ENCODE measurements at regions not wholly inside any gene's neighbourhood (a gene's known extent, or its start where the extent isn't known, plus 50 kb on each side); places are given as distances from the start of the nearest gene placed in this dataset.

- Mint-ChIP-seq H3K36me3 (no peaks in the 10 kb centered on the region), H3K4me3 (no peak overlapping the region), H3K27me3 (no peaks in the 10 kb centered on the region), H3K4me1 (peaks cover 0 to 2% (median 0%) of the 10 kb centered on the region in 3 donors), H3K27ac (no peak overlapping the region), H3K9me3 (no peaks in the 10 kb centered on the region)
- Histone ChIP-seq H3K27me3 (replicated peaks in 1 of 2; ENCODE audit: control insufficient read depth in 2 of 2, extremely low read depth in 1 of 2, insufficient read depth in 2 of 2, low read length in 1 of 2) (peaks cover 0 to 13% of the 10 kb centered on the region in 2 experiments), H3K4me3 (ENCODE audit: control insufficient read depth in 1 of 2, extremely low read depth in 1 of 2, low read length in 1 of 2) (no peak overlapping the region), H3K36me3 (ENCODE audit: control insufficient read depth in 2 of 2, extremely low read depth in 1 of 2, insufficient read depth in 1 of 2, low read length in 1 of 2) (no peaks in the 10 kb centered on the region), H3K4me1 (ENCODE audit: control insufficient read depth in 1 of 2, extremely low read depth in 1 of 2, insufficient read depth in 2 of 2, low read length in 2 of 2) (peaks cover 0 to 2% of the 10 kb centered on the region in 2 experiments), H3K27ac (ENCODE audit: low read length) (no peak overlapping the region), H3K9me3 (no peaks in the 10 kb centered on the region)
- POLR2A ChIA-PET = interaction anchor here in 1 of 2 donors (0.5 kb wide), 1 partner anchor 621 kb away, joined by 3 read pairs; no protein-coding TSS in a partner anchor
- ATAC-seq (replicated peaks in 1 of 4) (no peak), DNase-seq (no peak)
- CTCF ChIA-PET = interaction anchor here (0.6 to 0.9 kb wide), 4 partner anchors 20 to 752 kb away, joined by 3 to 6 read pairs (median 3); no protein-coding TSS in a partner anchor
- 85% methylated on average over 21 of the region's 26 CpGs for WGBS (ENCODE audit: insufficient coverage)
Observed at GRCh38 chr16:11401161-11402050, 56.1 kb downstream of the RMI2 start.

DNA sequence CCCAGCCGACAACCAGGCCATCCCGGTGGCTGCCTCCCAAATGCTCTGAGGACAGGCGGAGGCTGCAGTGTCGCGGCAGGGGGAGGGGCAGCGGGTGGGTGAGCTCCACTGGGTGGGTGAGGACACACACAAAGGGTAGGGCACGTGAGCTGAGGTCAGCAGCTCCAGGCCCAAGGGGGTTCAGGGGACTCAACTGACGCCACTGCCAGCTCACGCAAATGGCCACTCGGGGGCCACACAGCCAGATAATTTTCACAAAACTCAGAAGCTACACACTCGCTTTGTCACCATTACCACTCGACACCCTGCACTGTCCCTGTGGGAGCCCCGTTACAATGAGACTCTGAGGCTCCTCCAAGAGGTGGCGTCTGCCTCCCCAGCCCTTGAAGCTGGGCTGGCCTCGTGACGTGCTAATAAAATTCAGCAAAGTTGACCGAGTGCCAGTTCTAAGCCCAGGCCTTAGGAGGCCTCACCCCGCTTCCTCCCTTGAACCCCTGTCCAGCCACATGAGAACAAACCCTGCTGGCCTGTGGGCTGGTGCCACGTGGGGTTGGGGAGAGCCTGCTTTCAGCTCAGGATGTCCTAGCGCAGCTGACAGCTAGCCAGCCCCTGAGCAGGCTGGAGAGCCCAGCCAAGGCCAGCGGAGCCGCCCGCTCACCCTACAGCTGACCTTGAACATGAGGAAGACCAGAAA lies 56.9 kb downstream of the RMI2 start:
- WGBS (ENCODE audit: insufficient coverage) = 91% methylated on average over 22 of the region's 23 CpGs
- Mint-ChIP-seq H3K9me3 (no peaks in the 10 kb centered on the region), H3K4me1 (no peaks in the 10 kb centered on the region), H3K36me3 (no peaks in the 10 kb centered on the region), H3K27ac (no peak overlapping the region), H3K27me3 (no peaks in the 10 kb centered on the region), H3K4me3 (no peak overlapping the region)
- Histone ChIP-seq H3K4me3 (ENCODE audit: control insufficient read depth in 1 of 2, extremely low read depth in 1 of 2, low read length in 1 of 2) (no peak overlapping the region), H3K27ac (ENCODE audit: low read length) (no peak overlapping the region), H3K36me3 (ENCODE audit: control insufficient read depth in 2 of 2, extremely low read depth in 1 of 2, insufficient read depth in 1 of 2, low read length in 1 of 2) (no peaks in the 10 kb centered on the region), H3K4me1 (ENCODE audit: control insufficient read depth in 1 of 2, extremely low read depth in 1 of 2, insufficient read depth in 2 of 2, low read length in 2 of 2) (no peaks in the 10 kb centered on the region), H3K9me3 (no peaks in the 10 kb centered on the region), H3K27me3 (replicated peaks in 1 of 2; ENCODE audit: control insufficient read depth in 2 of 2, extremely low read depth in 1 of 2, insufficient read depth in 2 of 2, low read length in 1 of 2) (peaks cover 0 to 11% of the 10 kb centered on the region in 2 experiments)
- ATAC-seq (replicated peaks in 1 of 4) (no peak), DNase-seq (no peak)
- CTCF ChIA-PET = interaction anchor here in 1 of 2 donors (0.6 to 0.9 kb wide), 2 partner anchors 21 to 751 kb away, joined by 3 read pairs; no protein-coding TSS in a partner anchor
- POLR2A ChIA-PET = no interaction called here

DNA sequence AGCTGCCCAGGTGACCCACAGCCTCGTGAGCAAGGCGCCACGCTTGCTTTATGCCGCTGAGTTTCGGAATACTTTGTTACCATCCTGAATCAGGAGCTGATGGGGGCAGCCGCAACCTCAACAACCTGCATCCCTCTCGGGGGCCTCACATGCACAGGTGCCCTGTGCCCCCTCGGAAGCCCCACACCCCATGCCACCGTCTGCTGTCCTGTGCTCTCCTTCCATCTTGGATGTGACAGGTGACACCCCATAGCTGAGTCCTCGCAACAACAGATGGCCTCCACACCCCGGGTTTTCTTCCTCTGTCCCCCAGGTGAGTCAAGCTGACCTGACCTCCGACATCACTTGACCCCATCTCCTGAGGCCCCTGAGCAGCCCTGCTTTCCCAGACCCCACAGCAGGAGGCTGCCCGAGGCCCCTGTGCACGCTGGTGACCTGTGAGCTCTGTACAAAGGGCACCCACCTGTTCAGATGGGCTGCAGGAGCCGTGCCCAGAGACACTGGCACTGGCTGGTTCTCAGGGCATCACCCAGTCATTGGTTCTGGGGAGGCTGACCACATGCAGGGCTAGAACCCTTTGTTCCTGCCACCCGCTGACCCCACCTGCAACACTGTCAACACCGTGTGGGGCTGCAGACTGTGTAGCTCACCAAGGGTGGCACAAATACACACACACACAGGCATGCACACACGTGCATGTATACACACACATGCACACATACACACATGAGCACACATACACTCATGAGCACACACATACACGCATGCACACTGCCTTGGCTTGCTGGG lies 57.7 kb downstream of the RMI2 start:
- DNase-seq (no peak), ATAC-seq (replicated peaks in 1 of 4) (no peak)
- Histone ChIP-seq H3K4me1 (ENCODE audit: control insufficient read depth in 1 of 2, extremely low read depth in 1 of 2, insufficient read depth in 2 of 2, low read length in 2 of 2) (no peaks in the 10 kb centered on the region), H3K36me3 (ENCODE audit: control insufficient read depth in 2 of 2, extremely low read depth in 1 of 2, insufficient read depth in 1 of 2, low read length in 1 of 2) (no peaks in the 10 kb centered on the region), H3K27me3 (replicated peaks in 1 of 2; ENCODE audit: control insufficient read depth in 2 of 2, extremely low read depth in 1 of 2, insufficient read depth in 2 of 2, low read length in 1 of 2) (peaks cover 0 to 11% of the 10 kb centered on the region in 2 experiments), H3K4me3 (ENCODE audit: control insufficient read depth in 1 of 2, extremely low read depth in 1 of 2, low read length in 1 of 2) (no peak overlapping the region), H3K27ac (ENCODE audit: low read length) (no peak overlapping the region), H3K9me3 (no peaks in the 10 kb centered on the region)
- H3K4me1 Mint-ChIP-seq = peaks cover 0 to 3% (median 0%) of the 10 kb centered on the region in 3 donors
- H3K36me3 Mint-ChIP-seq = no peaks in the 10 kb centered on the region
- 81% methylated on average over 19 of the region's 19 CpGs for WGBS (ENCODE audit: insufficient coverage)
- H3K9me3 Mint-ChIP-seq = no peaks in the 10 kb centered on the region
- POLR2A ChIA-PET = interaction anchor here in 1 of 2 donors (0.6 kb wide), 1 partner anchor 377 kb away, joined by 4 read pairs; no protein-coding TSS in a partner anchor
- no peak overlapping the region for H3K27ac Mint-ChIP-seq
- H3K27me3 Mint-ChIP-seq = no peaks in the 10 kb centered on the region
- H3K4me3 Mint-ChIP-seq = no peak overlapping the region
- CTCF ChIA-PET = interaction anchor here in 1 of 2 donors (0.9 kb wide), 1 partner anchor 22 kb away, joined by 3 read pairs; no protein-coding TSS in a partner anchor

GRCh38 chr16:11403534-11403795 lies 58.2 kb downstream of the RMI2 start:
- DNase-seq (no peak), ATAC-seq (replicated peaks in 1 of 4) (no peak)
- ChIA-PET CTCF (no interaction called here), POLR2A (interaction anchor here in 1 of 2 donors (0.6 kb wide), 1 partner anchor 378 kb away, joined by 4 read pairs; no protein-coding TSS in a partner anchor)
- Mint-ChIP-seq H3K4me1 (peaks cover 0 to 3% (median 0%) of the 10 kb centered on the region in 3 donors), H3K27ac (no peak overlapping the region), H3K9me3 (no peaks in the 10 kb centered on the region), H3K4me3 (no peak overlapping the region), H3K27me3 (no peaks in the 10 kb centered on the region), H3K36me3 (no peaks in the 10 kb centered on the region)
- Histone ChIP-seq H3K36me3 (ENCODE audit: control insufficient read depth in 2 of 2, extremely low read depth in 1 of 2, insufficient read depth in 1 of 2, low read length in 1 of 2) (no peaks in the 10 kb centered on the region), H3K27me3 (replicated peaks in 1 of 2; ENCODE audit: control insufficient read depth in 2 of 2, extremely low read depth in 1 of 2, insufficient read depth in 2 of 2, low read length in 1 of 2) (peaks cover 0 to 11% of the 10 kb centered on the region in 2 experiments), H3K4me3 (ENCODE audit: control insufficient read depth in 1 of 2, extremely low read depth in 1 of 2, low read length in 1 of 2) (no peak overlapping the region), H3K27ac (ENCODE audit: low read length) (no peak overlapping the region), H3K9me3 (no peaks in the 10 kb centered on the region), H3K4me1 (ENCODE audit: control insufficient read depth in 1 of 2, extremely low read depth in 1 of 2, insufficient read depth in 2 of 2, low read length in 2 of 2) (no peaks in the 10 kb centered on the region)
- 23% methylated on average over 3 of the region's 3 CpGs for WGBS (ENCODE audit: insufficient coverage)

DNA sequence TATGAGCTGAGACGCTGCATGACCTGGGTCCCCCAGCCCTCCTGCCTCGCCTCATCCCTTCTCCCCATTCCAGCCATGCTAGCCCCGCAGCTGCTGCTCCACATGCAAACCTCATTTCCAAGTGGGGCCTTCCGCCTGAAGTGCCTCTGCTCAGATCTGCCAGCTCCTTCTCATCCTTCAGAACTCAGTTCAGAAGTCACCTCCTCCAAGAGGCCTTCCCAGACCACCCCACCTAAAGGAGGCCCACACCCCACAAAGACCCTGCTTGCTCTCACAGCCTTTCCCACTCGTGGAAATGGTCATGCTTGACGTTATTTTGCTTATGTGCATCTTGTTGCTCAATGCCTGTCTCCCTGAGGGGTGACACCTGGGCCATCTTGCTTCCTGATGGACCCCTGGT lies 58.7 kb downstream of the RMI2 start:
- H3K27ac Mint-ChIP-seq = no peak overlapping the region
- no peaks in the 10 kb centered on the region for H3K36me3 Mint-ChIP-seq
- H3K27ac ChIP-seq (ENCODE audit: low read length) = no peak overlapping the region
- ChIA-PET CTCF (interaction anchor here in 1 of 2 donors (1.9 kb wide), 1 partner anchor 307 kb away, joined by 7 read pairs; no protein-coding TSS in a partner anchor), POLR2A (no interaction called here)
- no peak overlapping the region for H3K4me3 ChIP-seq (ENCODE audit: control insufficient read depth in 1 of 2, extremely low read depth in 1 of 2, low read length in 1 of 2)
- H3K27me3 Mint-ChIP-seq = no peaks in the 10 kb centered on the region
- ATAC-seq (replicated peaks in 1 of 4) = no peak
- no peaks in the 10 kb centered on the region for H3K36me3 ChIP-seq (ENCODE audit: control insufficient read depth in 2 of 2, extremely low read depth in 1 of 2, insufficient read depth in 1 of 2, low read length in 1 of 2)
- H3K9me3 Mint-ChIP-seq = no peaks in the 10 kb centered on the region
- peaks cover 0 to 11% of the 10 kb centered on the region in 2 experiments for H3K27me3 ChIP-seq (replicated peaks in 1 of 2; ENCODE audit: control insufficient read depth in 2 of 2, extremely low read depth in 1 of 2, insufficient read depth in 2 of 2, low read length in 1 of 2)
- peaks cover 0 to 3% (median 0%) of the 10 kb centered on the region in 3 donors for H3K4me1 Mint-ChIP-seq
- no peaks in the 10 kb centered on the region for H3K4me1 ChIP-seq (ENCODE audit: control insufficient read depth in 1 of 2, extremely low read depth in 1 of 2, insufficient read depth in 2 of 2, low read length in 2 of 2)
- no peak overlapping the region for H3K4me3 Mint-ChIP-seq
- no peak for DNase-seq
- WGBS (ENCODE audit: insufficient coverage) = 80% methylated on average over 6 of the region's 6 CpGs
- H3K9me3 ChIP-seq = no peaks in the 10 kb centered on the region

DNA sequence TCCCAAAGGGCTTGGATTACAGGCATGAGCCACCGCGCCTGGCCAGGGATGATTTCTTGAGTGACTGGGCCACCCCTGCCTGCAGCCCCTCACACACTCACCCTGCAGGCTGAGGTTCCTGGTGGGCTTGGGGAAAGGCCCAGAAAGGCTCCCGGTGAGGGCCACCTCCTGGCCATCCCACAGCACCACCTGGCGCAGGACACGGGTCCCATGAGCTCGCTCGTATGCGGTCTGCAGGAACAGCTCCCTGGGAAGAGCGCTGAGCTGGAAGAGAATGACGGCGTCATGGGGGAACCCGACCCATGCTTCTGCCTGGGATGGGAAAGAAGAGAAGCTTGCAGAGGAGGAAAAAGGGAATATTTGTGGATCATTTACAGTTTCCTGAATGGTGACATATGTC lies 59.3 kb downstream of the RMI2 start:
- Histone ChIP-seq H3K9me3 (no peaks in the 10 kb centered on the region), H3K27me3 (replicated peaks in 1 of 2; ENCODE audit: control insufficient read depth in 2 of 2, extremely low read depth in 1 of 2, insufficient read depth in 2 of 2, low read length in 1 of 2) (peaks cover 0 to 11% of the 10 kb centered on the region in 2 experiments), H3K27ac (ENCODE audit: low read length) (no peak overlapping the region), H3K4me3 (ENCODE audit: control insufficient read depth in 1 of 2, extremely low read depth in 1 of 2, low read length in 1 of 2) (no peak overlapping the region), H3K4me1 (ENCODE audit: control insufficient read depth in 1 of 2, extremely low read depth in 1 of 2, insufficient read depth in 2 of 2, low read length in 2 of 2) (no peaks in the 10 kb centered on the region), H3K36me3 (ENCODE audit: control insufficient read depth in 2 of 2, extremely low read depth in 1 of 2, insufficient read depth in 1 of 2, low read length in 1 of 2) (no peaks in the 10 kb centered on the region)
- H3K4me1 Mint-ChIP-seq = peaks cover 0 to 3% (median 0%) of the 10 kb centered on the region in 3 donors
- ATAC-seq (replicated peaks in 1 of 4) = no peak
- CTCF ChIA-PET = interaction anchor here (0.6 to 1.9 kb wide), 5 partner anchors 8 to 441 kb away, joined by 3 to 7 read pairs (median 3); no protein-coding TSS in a partner anchor
- no peaks in the 10 kb centered on the region for H3K9me3 Mint-ChIP-seq
- no peaks in the 10 kb centered on the region for H3K36me3 Mint-ChIP-seq
- H3K27ac Mint-ChIP-seq = no peak overlapping the region
- no peak for DNase-seq
- no peaks in the 10 kb centered on the region for H3K27me3 Mint-ChIP-seq
- H3K4me3 Mint-ChIP-seq = no peak overlapping the region
- 92% methylated on average over 11 of the region's 12 CpGs for WGBS (ENCODE audit: insufficient coverage)
- POLR2A ChIA-PET = interaction anchor here (0.6 kb wide), 2 partner anchors 371 to 378 kb away, joined by 3 to 4 read pairs; no protein-coding TSS in a partner anchor

All from T-cell (primary cell).